ENCODE measurements at regions not wholly inside any gene's neighbourhood (a gene's known extent, or its start where the extent isn't known, plus 50 kb on each side); places are given as distances from the start of the nearest gene placed in this dataset.
"Not testable (repeated sequence)": the region's sequence is repeated elsewhere in the genome, so short reads cannot be mapped to it uniquely, and the experiment has no call there.

DNA sequence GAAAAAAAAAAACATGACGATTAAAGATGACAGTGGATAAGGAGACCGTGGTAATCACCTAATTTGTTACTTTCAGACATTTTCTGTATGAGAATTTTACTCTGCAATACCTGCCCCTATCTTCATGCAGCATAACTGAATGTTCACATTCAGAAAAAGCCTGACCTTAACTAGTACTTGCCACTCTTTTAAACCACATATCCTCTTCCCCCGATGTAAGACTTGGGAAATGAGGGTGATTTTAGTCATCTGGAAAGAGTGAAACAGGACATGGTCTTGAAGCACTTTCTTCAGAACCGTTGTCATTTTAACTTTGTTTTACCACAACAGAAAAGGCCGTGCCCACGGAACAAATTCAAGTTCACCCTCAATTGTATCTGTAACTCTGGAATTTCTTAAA lies 318.5 kb downstream of the BCL2L11 start:
- not testable (repeated sequence) for TF ChIP-seq CTCF, POLR2A (IDR thresholded peaks at IDR 0.05)

All from esophagus squamous epithelium (tissue), 4 donors.